Gastroesophageal sphincter (tissue), 3 donors: ENCODE measurements at regions not wholly inside any gene's neighbourhood (a gene's known extent, or its start where the extent isn't known, plus 50 kb on each side); places are given as distances from the start of the nearest gene placed in this dataset.

Experiments used
- EP300 ChIP-seq: sonication (generic); formaldehyde crosslinking; IDR thresholded peaks from one replicate; pipeline ENCODE4 v1.6.1; 2017; ENCODE audit warnings: antibody characterized with exemption, mild to moderate bottlenecking
- POLR2A ChIP-seq, 2 donors: fragments of 450-650 bp; IDR thresholded peaks; one replicate each; pipeline ENCODE4 v1.6.1; 2017; ENCODE audit warnings: antibody characterized with exemption in 2 of 2, mild to moderate bottlenecking in 2 of 2, moderate library complexity in 1 of 2
- TF ChIP-seq, protein P1 (sequence below), 4 experiments: fragments of 200-600 bp in 2 of 4; fragments of 450-650 bp in 2 of 4; sonication (generic) in 1 of 4; IDR thresholded peaks; one replicate each; pipeline ENCODE4 v1.5.1; 2017 to 2019; ENCODE audit warnings: antibody characterized with exemption in 4 of 4, mild to moderate bottlenecking in 2 of 4, moderate library complexity in 2 of 4

GRCh38 chr17:77597418-77598240, 360.9 kb upstream of the TNRC6C start:
- TF ChIP-seq EP300 (no peak), POLR2A (IDR thresholded peaks at IDR 0.05) (no peak)
- TF ChIP-seq, protein P1, sequence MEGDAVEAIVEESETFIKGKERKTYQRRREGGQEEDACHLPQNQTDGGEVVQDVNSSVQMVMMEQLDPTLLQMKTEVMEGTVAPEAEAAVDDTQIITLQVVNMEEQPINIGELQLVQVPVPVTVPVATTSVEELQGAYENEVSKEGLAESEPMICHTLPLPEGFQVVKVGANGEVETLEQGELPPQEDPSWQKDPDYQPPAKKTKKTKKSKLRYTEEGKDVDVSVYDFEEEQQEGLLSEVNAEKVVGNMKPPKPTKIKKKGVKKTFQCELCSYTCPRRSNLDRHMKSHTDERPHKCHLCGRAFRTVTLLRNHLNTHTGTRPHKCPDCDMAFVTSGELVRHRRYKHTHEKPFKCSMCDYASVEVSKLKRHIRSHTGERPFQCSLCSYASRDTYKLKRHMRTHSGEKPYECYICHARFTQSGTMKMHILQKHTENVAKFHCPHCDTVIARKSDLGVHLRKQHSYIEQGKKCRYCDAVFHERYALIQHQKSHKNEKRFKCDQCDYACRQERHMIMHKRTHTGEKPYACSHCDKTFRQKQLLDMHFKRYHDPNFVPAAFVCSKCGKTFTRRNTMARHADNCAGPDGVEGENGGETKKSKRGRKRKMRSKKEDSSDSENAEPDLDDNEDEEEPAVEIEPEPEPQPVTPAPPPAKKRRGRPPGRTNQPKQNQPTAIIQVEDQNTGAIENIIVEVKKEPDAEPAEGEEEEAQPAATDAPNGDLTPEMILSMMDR (IDR thresholded peaks at IDR 0.05): no peak
